ENCODE measurements at regions not wholly inside any gene's neighbourhood (a gene's known extent, or its start where the extent isn't known, plus 50 kb on each side); places are given as distances from the start of the nearest gene placed in this dataset.

DNA sequence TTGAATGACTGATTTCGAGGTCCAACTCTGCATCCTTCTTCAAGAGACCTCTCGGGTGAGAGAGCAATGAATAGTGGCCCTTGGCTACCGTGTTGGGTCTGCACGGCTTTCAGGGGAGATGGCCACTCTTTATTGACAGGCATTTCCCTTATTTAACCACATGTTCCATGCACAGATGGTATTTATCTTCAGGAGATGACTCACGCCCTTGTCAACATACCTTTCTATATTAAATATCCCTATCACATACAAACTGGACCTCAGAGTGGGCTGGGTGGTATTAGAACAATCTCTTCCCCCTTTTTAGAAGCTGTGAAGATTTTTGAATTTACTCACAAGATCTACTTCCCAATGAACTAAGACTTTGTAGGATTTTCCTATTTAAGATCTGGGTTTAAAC, 109.6 kb upstream of the CDC42EP3 start:
- no peak for DNase-seq (ENCODE audit: low spot score)
- no peak for ATAC-seq (ENCODE audit: low FRiP score)
- TF ChIP-seq, protein P1, sequence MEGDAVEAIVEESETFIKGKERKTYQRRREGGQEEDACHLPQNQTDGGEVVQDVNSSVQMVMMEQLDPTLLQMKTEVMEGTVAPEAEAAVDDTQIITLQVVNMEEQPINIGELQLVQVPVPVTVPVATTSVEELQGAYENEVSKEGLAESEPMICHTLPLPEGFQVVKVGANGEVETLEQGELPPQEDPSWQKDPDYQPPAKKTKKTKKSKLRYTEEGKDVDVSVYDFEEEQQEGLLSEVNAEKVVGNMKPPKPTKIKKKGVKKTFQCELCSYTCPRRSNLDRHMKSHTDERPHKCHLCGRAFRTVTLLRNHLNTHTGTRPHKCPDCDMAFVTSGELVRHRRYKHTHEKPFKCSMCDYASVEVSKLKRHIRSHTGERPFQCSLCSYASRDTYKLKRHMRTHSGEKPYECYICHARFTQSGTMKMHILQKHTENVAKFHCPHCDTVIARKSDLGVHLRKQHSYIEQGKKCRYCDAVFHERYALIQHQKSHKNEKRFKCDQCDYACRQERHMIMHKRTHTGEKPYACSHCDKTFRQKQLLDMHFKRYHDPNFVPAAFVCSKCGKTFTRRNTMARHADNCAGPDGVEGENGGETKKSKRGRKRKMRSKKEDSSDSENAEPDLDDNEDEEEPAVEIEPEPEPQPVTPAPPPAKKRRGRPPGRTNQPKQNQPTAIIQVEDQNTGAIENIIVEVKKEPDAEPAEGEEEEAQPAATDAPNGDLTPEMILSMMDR (IDR thresholded peaks at IDR 0.05): no peak

DNA sequence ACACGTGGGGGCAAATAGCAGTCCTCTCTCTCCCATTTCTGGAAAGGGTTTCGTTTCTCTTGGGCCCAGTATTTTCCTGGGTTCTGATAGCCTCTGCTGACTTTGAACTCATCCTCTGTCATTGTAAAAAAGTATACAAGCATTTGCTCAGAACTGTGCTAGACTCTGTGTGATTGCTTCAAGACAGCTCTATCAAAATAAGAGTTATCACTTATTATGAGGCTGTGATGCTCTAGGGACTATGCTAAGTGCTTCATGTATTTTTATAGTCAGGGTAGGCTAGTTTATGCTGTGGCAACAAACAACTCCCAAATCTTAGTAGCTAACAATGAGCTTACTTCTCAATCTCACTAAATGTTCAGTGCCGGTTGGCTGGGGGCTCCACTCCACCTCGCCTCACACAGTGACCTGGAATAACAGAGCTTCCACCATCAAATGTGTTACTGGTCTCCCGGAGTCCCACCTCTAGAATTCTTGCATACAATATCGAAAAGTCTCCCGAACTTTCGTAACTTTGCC, 110.8 kb upstream of the CDC42EP3 start:
- DNase-seq (ENCODE audit: low spot score) (no peak), ATAC-seq (ENCODE audit: low FRiP score) (no peak)
- TF ChIP-seq, protein P1 (IDR thresholded peaks at IDR 0.05): no peak

DNA sequence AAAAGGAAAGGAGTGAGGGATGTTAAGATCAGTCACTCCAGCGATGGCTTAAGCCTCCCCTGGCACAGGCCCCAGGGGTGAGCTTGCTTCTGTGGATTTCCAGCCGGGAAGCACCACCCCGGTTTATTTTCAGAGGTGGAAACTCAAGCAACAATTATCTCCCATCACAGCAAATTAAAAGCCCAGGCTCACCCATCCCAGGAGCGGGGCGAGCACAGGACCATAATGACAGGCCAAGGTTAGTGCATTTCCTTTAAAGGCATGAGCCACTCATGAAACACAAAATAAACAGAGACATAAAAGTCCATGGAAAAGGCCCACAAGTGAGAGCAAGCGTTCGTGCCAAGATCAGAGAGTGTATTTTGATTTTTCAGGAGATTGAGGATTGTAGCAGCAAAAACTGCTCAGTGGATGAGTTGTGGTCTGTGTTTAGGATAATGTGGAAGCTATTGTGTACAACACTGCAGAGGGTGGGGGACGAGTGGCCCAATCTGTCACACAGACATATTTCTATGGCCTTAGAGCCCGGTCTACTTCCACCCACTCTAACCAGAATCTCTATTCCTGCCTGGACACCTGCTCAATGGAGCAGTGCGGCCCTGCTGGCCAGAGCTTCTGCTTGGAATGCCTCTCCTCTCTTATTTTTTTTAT, 111.4 kb upstream of the CDC42EP3 start:
- ATAC-seq (ENCODE audit: low FRiP score): no peak
- TF ChIP-seq, protein P1 (IDR thresholded peaks at IDR 0.05): no peak
- DNase-seq (ENCODE audit: low spot score): no peak

DNA sequence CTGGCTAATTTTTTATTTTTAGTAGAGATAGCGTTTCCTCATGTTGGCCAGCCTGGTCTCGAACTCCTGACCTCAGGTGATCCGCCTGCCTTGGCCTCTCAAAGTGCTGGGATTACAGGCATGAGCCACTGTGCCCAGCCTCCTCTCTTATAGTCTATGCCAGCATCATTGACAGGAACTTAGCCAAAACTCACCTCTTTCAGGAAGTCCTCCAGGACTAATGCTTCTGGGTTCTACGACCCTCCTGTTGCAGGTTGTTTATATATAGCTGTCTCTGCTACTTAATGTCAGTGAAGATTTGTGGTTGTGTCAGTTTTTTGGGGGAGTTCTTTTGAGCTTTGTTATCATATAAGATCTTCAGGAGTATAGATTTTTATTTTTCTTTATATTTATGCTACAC, 112.1 kb upstream of the CDC42EP3 start:
- ATAC-seq (ENCODE audit: low FRiP score): no peak
- no peak for DNase-seq (ENCODE audit: low spot score)
- TF ChIP-seq, protein P1 (IDR thresholded peaks at IDR 0.05): no peak

DNA sequence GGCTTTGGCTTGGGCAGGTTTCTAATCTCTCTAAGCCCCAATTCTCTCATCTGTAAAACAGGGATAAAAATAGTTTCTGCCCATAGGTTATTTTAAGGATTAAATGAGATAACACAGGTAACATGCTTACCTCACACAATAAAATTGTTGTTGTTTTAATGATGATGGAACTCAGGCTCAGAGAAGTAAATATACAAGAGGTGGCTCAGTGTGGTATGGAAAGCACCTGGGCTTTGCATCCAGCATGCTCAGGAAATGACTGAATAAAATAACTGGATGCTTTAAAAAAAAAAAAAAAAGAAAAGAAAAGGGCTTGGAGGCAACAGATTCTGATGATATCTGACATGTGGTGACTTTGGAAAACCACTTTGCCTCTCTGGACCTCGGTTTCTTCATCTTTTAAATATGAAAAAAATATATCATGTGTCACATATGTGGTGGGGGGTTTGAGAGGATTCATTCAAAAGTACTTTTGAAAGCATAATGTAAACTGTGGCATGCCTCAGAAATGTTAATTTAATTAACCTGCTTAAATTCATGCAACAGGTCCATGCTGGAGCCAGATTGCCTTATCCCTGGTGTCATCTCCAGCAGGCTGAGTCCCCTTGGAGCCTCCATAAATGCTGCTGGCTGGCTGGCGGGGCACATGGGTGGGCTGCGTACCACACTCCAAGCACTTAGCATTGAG, 112.8 kb upstream of the CDC42EP3 start:
- TF ChIP-seq, protein P1 (IDR thresholded peaks at IDR 0.05): no peak

DNA sequence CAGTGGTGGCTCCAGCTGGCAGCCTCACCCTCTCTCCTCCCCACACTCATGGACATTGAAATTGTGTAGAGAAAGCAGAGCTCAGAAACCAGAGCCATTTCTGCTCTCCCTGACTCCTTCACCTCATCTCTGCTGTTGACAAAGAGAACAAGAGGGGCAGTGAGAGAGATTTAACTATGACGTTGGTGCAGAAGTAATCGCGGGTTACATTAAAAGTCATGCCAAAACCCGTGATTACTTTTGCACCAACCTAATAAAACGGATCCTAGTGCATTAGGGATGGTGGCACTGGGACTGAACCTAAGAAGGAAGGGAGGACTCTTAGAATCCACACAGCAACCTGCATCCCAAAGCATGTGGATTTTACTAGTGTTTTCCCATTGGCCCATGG, 113.3 kb upstream of the CDC42EP3 start:
- no peak for ATAC-seq (ENCODE audit: low FRiP score)

More for the DNA sequence above, 112.8 kb upstream of the CDC42EP3 start:
- DNase-seq (ENCODE audit: low spot score) (no peak), ATAC-seq (ENCODE audit: low FRiP score) (no peak)

More for the DNA sequence above, 113.3 kb upstream of the CDC42EP3 start:
- no peak for DNase-seq (ENCODE audit: low spot score)
- TF ChIP-seq, protein P1 (IDR thresholded peaks at IDR 0.05): no peak
